GM18520 (cell line): ENCODE measurements at regions not wholly inside any gene's neighbourhood (a gene's known extent, or its start where the extent isn't known, plus 50 kb on each side); places are given as distances from the start of the nearest gene placed in this dataset.

Experiments used
- ATAC-seq: cut with Tn5 transposase; IDR thresholded peaks from one replicate; pipeline ENCODE4 v1.9.1; 2021; ENCODE audit not compliant: unreplicated experiment

DNA sequence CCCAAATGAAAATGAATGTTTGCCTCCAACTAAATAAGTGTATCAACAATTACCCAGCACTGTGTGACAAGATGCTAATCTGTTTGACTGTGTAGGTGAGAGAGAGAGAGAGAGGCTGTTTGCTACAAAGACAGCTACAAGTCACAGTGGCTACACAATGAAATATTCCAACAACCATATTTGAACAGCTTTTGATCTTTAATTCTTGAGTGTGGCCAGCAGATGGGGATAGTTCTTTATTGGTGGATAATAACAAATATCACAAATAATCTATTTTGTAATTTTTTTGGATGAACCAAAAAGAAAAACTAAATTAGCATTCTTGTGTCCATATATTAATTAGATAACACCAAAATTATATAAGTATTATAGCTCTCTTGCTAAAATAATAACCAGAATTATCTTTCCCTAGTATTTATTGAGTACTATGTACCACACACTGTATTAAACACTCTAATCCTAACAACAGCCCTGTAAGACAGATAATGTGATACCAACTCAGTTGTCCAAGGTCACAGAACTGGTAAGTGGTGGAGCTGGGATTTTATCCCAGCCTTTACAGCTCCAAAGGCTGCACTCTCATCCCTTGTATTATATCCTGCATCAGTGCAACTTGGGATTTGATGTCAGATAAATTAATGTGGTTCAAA lies 61.9 kb upstream of the C3orf80 start:
- no peak for ATAC-seq

DNA sequence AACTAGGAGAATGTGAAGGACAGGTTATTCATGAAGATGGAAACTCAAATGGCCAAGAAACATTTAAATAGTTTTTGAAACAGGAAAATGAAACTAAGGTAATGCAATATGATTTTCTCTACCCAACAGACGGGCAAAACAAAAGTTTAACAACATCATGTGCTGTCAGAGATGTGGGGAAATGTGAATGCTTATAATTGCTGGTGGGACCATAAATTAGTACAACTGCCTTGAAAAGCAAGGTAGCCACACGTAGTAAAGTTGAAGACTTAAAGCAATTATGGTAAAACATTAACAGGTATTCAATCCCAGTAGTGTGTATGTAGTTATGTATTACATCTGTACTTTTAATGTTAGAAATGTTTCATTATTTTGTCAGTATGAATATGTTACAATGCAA lies 57.0 kb upstream of the C3orf80 start:
- no peak for ATAC-seq

DNA sequence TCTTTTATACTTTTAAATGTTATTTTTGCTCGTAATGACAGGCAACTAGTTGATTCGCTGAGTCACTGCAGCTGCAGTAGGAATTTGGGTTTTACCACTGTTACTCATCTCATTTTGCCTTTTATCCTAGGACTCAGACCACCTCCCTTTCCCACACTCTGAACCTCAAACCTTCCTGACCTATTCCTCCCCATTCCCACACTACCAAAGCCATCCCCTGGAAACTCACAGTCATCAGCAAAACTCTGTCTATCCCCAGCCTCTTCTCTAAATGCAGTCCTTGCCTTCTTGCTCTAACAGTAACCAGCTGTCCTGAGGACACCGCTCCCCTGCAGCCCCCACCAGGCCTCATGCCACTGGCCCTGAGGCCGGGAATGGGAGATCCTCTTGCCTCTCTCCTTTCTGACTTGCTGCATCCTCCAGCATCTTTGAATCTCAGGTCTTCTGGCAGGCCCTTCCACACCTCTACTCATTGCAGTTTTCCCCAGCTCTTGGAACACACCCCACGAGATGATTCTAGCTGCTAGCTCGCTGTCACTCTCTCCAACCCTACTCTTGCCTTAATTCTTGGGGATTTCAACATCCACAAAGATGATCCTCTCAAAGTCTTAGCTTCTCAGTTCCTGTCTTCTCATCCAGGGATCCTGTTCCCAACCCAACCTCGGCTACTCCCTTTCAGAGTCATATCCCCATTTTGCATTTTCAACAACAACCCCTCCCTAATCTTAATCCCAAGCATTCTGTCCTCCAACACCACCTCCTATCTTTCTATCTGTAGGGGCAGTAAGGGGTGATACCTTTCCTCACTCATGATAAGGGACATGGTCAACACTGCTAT lies 55.9 kb upstream of the C3orf80 start:
- ATAC-seq: no peak

DNA sequence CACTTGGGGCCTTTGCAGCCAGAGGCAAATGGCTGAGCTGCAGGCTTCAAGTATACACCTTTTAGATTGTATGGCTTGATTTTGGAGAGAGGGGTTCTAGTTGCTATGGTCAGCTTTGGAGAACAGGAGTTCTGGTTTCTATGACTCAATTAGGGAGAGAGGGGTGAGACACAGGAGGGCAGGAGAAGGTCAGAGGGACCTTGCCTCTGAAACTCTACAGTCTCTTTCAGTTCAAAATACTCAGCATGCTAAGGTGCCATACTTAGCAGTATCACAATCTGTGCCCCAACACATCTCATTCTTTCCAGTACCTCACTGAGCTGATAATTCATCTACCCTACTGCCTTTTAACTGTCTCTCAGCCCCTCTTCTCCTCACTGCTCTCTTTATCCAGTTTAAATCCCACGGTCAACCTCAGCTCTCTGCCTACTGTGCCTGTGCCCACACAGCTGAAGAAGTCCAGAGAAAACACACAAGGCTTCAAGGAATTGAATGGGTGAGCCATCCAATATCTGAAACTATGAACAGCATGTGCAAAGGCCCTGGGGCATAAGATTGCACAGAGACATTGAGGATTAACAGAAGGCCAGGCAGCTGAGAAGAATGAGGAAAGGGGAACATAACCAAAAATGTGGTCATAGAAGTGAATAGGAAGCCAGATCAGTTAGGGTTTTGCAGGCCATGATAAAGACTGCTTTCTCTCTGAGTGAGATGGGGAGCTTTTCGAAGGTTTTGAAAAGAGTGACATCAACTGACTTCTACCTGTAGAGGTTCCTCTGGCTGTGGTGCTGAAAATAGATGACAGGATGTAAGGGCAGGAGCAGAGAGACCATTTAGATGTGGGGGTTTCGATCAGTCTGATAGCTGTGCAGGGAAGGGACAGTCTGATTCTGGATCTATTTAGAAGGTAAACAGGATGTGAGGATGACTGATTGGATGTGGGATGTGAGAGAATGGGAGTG lies 54.5 kb upstream of the C3orf80 start:
- peak; percentile 35 for ATAC-seq

DNA sequence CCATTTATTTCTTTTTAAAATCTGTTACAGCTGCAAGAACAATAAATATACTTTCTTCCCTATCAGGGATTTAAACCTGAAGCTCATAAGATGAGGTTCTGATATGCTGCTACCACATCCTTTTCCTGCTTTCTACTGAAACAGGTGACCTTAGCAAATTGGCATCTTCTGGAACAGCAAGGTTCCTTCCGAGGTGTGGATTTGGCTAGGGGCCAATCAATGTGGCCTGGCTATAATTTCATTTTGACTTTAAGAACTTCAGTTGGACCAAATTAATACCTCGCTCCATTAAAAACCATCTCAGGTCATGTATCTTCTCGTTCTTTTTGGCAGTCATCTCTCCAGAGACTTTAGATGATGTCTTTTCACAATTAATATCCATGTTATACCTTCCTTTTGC lies 53.4 kb upstream of the C3orf80 start:
- ATAC-seq: no peak

DNA sequence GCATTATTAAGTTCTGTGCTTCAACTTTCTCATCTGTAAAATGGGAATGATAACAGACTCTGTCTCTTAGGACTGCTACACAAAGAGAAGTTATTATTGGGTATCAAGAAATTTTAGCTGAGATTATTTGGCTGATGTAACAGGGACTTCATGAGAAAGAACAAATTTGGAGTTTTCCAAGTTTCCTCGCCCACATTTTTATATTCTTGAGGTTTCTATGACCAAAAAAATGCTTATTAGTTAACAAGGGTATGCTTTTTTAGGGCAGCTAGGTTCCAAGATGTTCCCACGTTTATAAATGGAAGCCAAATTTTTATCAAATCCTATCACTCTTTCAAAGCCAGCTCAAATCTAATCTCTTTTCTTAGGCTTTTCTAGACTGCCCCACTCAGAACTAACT lies 50.6 kb upstream of the C3orf80 start:
- no peak for ATAC-seq
